Activated CD4-positive, alpha-beta T cell treated with anti-CD3 and anti-CD28 coated beads for 24 hours (primary cell): ENCODE measurements at regions not wholly inside any gene's neighbourhood (a gene's known extent, or its start where the extent isn't known, plus 50 kb on each side); places are given as distances from the start of the nearest gene placed in this dataset.
"Not testable (repeated sequence)": the region's sequence is repeated elsewhere in the genome, so short reads cannot be mapped to it uniquely, and the experiment has no call there.

Experiments
- DNase-seq, 2 donors: peaks; one replicate each; pipeline ENCODE4 v3.0.0-alpha.2; 2020; ENCODE audit warnings: low read depth in 2 of 2

GRCh38 chr1:70671006-70671405, 259.9 kb downstream of the CTH start:
- DNase-seq: no peak

DNA sequence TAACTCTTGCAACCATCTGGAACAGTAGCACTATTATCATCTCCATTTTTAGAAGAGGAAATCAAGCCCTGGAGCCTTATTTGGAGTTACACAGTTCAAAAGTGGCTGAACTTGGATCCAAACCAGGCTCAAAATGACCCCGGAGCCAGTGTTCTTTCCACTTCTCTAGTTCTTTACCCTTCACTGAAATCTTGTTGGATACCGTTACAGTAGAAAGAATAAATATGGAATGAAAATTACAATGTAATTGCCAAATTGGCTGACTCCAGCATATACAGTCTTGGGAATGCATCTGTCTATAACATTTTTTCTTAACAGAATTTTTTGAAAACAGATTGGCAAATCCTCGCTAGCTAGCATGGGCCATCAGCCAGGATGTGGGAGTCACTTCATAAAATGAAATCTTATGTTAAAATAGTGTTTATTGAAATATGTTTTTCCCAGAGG, 261.4 kb downstream of the CTH start:
- no peak for DNase-seq

DNA sequence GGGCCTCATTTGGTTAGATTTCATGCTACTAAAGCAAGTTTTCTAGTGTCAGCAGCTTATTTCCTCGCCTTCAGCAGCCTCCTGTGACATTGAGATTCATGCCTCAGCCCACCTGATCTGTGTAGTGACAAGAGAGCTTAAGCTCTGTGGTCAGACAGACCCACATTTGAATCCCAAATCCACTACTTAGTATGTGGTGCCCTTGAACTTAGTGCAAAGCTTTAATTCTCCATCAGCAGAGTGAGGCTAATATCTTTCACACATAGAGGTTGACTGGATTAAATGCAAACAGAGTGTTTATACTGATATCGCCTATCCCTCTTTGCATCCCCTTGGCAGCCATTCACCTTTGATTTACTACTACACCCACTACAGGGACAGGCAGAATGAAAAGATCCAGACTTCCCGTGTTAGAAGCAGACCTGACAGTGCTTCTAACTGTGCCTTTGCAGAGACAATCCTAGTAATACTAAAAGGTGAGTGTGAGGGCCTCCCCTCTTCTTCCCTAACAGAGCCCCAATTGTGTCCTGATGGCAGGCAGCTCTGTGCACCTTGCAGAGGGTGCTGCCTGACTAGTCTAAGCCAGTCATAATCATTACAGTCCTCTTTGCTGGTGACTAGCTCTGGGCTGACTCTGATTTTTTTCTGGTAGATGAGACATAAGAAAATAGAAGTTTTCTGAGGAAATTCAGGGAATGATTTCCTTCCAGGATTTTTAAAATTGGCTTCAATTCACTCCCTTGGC, 264.0 kb downstream of the CTH start:
- DNase-seq: no peak

GRCh38 chr1:70675737-70676156, 264.7 kb downstream of the CTH start:
- DNase-seq: no peak

- peak; percentile 2 to 18 for DNase-seq
Observed at GRCh38 chr1:70685300-70686286, 274.5 kb downstream of the CTH start.

DNA sequence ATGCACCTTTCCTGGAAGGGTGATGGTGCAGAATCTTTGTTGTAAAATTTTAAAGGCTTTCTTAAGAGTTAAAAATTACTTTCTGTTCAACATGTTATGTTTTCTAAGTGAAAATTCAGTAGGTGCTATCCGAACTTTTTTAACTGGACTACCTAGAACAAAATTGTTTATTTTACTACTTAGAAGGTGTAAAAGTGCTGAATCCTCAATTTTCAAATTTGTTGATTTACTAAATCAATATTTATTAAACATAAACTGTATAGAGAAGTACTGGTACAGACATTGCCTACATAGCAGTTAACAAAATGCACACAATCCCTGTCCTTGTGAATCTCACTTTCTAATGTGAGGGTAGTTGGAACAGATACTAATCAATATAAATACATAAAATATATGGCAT, 277.5 kb downstream of the CTH start:
- no peak for DNase-seq

GRCh38 chr1:70706381-70707037, 295.4 kb downstream of the CTH start:
- no peak for DNase-seq

DNA sequence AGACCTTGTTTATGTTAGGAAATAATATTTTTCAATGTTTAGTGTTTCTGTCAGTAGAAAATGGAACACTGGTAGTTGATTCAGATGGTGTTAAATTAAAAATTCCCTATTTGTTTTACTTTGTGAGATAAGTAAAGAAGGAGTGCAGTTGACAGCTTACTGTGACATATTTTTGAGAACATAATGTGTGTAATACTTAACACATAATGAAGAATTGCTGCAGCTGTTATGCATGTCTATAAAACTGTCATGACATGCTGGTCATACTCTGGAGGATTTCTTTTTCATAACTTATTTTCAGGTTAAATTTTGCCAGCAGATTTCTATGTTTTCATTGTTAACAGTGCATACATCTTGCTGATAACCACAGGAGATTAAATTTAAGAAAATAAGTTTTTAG, 296.1 kb downstream of the CTH start:
- no peak for DNase-seq

- DNase-seq: no peak
Observed at GRCh38 chr1:70714149-70714548, 303.1 kb downstream of the CTH start.

- DNase-seq: no peak
Observed at GRCh38 chr1:70717211-70717610, 306.1 kb downstream of the CTH start.

DNA sequence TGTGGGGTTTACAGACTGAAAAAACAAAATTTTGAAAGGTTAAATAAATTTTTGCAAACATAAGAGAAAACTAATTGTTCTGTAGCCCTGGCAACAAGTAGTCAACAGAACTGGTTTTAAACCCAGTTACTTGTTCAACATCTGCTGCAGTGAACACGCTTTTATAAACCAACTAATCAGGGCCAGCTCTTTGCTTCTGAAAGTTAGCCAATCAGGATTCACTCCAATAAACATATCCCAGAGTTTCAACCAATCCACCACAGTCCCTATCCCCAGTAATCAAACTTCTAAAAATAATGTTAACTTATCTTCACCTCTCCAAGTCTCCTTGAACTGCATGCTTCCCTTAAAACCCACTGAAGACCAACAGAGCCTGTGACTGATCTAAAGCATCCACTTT, 306.6 kb downstream of the CTH start:
- DNase-seq: no peak

DNA sequence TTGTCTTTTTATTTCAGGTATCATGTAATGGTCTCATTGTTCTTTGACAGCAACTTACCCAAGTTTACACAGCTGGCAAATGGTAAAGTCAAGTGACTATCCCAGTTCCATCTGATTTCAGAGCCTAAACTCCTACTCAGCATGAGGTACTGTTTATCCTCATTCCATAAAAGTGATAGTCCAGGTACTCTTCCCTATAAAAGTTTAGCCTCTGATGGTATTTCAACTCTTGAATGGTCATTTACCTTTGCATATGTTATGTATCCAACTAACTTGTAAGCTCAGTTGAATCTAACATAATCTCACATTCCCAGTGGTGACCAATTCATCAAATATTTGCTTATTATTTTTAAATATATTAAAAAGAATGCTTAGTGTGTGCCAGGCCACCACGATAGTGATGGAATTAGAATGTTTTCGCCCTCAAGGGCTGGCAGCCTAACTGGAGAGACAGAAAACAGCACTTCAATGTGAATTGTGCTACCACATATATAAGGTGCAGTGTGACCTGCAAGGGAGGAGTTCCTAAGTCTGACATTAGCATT, 307.1 kb downstream of the CTH start:
- no peak for DNase-seq

- no peak for DNase-seq
Observed at GRCh38 chr1:70719154-70719553, 308.1 kb downstream of the CTH start.

- no peak for DNase-seq
Observed at GRCh38 chr1:70720109-70720508, 309.0 kb downstream of the CTH start.

DNA sequence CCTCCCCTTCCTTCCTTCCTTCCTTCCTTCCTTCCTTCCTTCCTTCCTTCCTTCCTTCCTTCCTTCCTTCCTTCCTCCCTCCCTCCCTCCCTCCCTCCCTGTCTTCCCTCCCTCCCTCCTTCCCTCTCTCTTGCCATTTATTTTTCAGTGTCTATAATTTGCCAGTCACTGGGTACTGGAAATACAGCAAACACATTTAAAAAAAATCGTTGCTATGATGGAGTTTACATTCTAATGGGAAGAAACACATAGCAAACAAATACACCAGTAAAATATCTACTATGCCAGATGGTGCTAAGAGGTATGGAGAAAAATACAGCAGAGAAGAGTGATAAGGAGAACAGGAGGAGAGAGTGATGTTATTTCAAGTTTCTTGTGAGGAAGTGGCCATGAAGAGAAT, 309.5 kb downstream of the CTH start:
- no peak for DNase-seq

GRCh38 chr1:70727886-70728489, 316.9 kb downstream of the CTH start:
- no peak for DNase-seq

- not testable (repeated sequence) for DNase-seq
Observed at GRCh38 chr1:70736518-70736917, 311.1 kb downstream of the PTGER3 start.

- no peak for DNase-seq
Observed at GRCh38 chr1:70737125-70737524, 310.5 kb downstream of the PTGER3 start.

- DNase-seq: no peak
Observed at GRCh38 chr1:70738624-70739023, 309.0 kb downstream of the PTGER3 start.

GRCh38 chr1:70745199-70745598, 302.4 kb downstream of the PTGER3 start:
- DNase-seq: no peak

- DNase-seq: not testable (repeated sequence)
Observed at GRCh38 chr1:70746062-70746461, 301.6 kb downstream of the PTGER3 start.
